ENCODE measurements at regions not wholly inside any gene's neighbourhood (a gene's known extent, or its start where the extent isn't known, plus 50 kb on each side); places are given as distances from the start of the nearest gene placed in this dataset.

GRCh38 chr2:155633887-155634570 lies 698.5 kb downstream of the NR4A2 start:
- no peaks in the 10 kb centered on the region for H3K36me3 Mint-ChIP-seq (ENCODE audit: low read depth, unreplicated experiment)
- TF ChIP-seq, protein P1, sequence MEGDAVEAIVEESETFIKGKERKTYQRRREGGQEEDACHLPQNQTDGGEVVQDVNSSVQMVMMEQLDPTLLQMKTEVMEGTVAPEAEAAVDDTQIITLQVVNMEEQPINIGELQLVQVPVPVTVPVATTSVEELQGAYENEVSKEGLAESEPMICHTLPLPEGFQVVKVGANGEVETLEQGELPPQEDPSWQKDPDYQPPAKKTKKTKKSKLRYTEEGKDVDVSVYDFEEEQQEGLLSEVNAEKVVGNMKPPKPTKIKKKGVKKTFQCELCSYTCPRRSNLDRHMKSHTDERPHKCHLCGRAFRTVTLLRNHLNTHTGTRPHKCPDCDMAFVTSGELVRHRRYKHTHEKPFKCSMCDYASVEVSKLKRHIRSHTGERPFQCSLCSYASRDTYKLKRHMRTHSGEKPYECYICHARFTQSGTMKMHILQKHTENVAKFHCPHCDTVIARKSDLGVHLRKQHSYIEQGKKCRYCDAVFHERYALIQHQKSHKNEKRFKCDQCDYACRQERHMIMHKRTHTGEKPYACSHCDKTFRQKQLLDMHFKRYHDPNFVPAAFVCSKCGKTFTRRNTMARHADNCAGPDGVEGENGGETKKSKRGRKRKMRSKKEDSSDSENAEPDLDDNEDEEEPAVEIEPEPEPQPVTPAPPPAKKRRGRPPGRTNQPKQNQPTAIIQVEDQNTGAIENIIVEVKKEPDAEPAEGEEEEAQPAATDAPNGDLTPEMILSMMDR (IDR thresholded peaks at IDR 0.05; ENCODE audit: insufficient read depth, low read depth, low read length) = no peak
- no peak for TF ChIP-seq EZH2 (IDR thresholded peaks at IDR 0.05; ENCODE audit: insufficient read depth, low read length)
- no peak for DNase-seq (ENCODE audit: low read depth)

GRCh38 chr2:155633060-155633839 lies 699.3 kb downstream of the NR4A2 start:
- TF ChIP-seq EZH2 (IDR thresholded peaks at IDR 0.05; ENCODE audit: insufficient read depth, low read length) = no peak
- TF ChIP-seq, protein P1 (IDR thresholded peaks at IDR 0.05; ENCODE audit: insufficient read depth, low read depth, low read length) = no peak
- Mint-ChIP-seq H3K4me3 (ENCODE audit: unreplicated experiment) (no peak overlapping the region), H3K36me3 (ENCODE audit: low read depth, unreplicated experiment) (no peaks in the 10 kb centered on the region), H3K9me3 (ENCODE audit: unreplicated experiment) (no peaks in the 10 kb centered on the region), H3K4me1 (ENCODE audit: low read depth, unreplicated experiment) (peaks cover 4% of the 10 kb centered on the region), H3K27ac (ENCODE audit: unreplicated experiment) (no peak overlapping the region), H3K27me3 (ENCODE audit: low read depth, unreplicated experiment) (no peaks in the 10 kb centered on the region)
- no peak overlapping the region for H3K9ac ChIP-seq (ENCODE audit: low read length)
- H4K20me1 ChIP-seq (ENCODE audit: insufficient read depth, low read length) = no peaks in the 10 kb centered on the region
- H3K4me1 ChIP-seq (ENCODE audit: insufficient read depth, low read length) = no peaks in the 10 kb centered on the region
- no peaks in the 10 kb centered on the region for H3K27me3 ChIP-seq (ENCODE audit: insufficient read depth, low read length)
- H3K79me2 ChIP-seq (ENCODE audit: insufficient read depth, low read length) = no peaks in the 10 kb centered on the region
- no peaks in the 10 kb centered on the region for H3K9me3 ChIP-seq (ENCODE audit: insufficient read depth, low read depth, low read length)
- no peak overlapping the region for H2AFZ ChIP-seq (ENCODE audit: low read depth, low read length)
- H3K4me3 ChIP-seq (ENCODE audit: insufficient read depth, low read depth, low read length) = no peak overlapping the region
- FAIRE-seq = no peak
- H3K36me3 ChIP-seq (ENCODE audit: insufficient read depth, low read length) = no peaks in the 10 kb centered on the region
- no peak for DNase-seq (ENCODE audit: low read depth)
- no peak overlapping the region for H3K27ac ChIP-seq (ENCODE audit: low read depth, low read length)
- no peak overlapping the region for H3K4me2 ChIP-seq (ENCODE audit: low read length)

More at GRCh38 chr2:155633887-155634570, 698.5 kb downstream of the NR4A2 start:
- Histone ChIP-seq H3K4me1 (ENCODE audit: insufficient read depth, low read length) (no peaks in the 10 kb centered on the region), H4K20me1 (ENCODE audit: insufficient read depth, low read length) (no peaks in the 10 kb centered on the region), H3K9ac (ENCODE audit: low read length) (no peak overlapping the region), H3K27ac (ENCODE audit: low read depth, low read length) (no peak overlapping the region), H3K9me3 (ENCODE audit: insufficient read depth, low read depth, low read length) (no peaks in the 10 kb centered on the region), H2AFZ (ENCODE audit: low read depth, low read length) (no peak overlapping the region), H3K27me3 (ENCODE audit: insufficient read depth, low read length) (no peaks in the 10 kb centered on the region), H3K36me3 (ENCODE audit: insufficient read depth, low read length) (no peaks in the 10 kb centered on the region), H3K4me3 (ENCODE audit: insufficient read depth, low read depth, low read length) (no peak overlapping the region), H3K79me2 (ENCODE audit: insufficient read depth, low read length) (no peaks in the 10 kb centered on the region), H3K4me2 (ENCODE audit: low read length) (no peak overlapping the region)
- no peak for FAIRE-seq
- H3K9me3 Mint-ChIP-seq (ENCODE audit: unreplicated experiment) = no peaks in the 10 kb centered on the region
- H3K4me1 Mint-ChIP-seq (ENCODE audit: low read depth, unreplicated experiment) = peaks cover 4% of the 10 kb centered on the region
- no peak overlapping the region for H3K27ac Mint-ChIP-seq (ENCODE audit: unreplicated experiment)
- H3K27me3 Mint-ChIP-seq (ENCODE audit: low read depth, unreplicated experiment) = no peaks in the 10 kb centered on the region
- H3K4me3 Mint-ChIP-seq (ENCODE audit: unreplicated experiment) = no peak overlapping the region

- no peaks in the 10 kb centered on the region for H3K9me3 ChIP-seq (ENCODE audit: insufficient read depth, low read depth, low read length)
- Mint-ChIP-seq H3K4me3 (ENCODE audit: unreplicated experiment) (no peak overlapping the region), H3K36me3 (ENCODE audit: low read depth, unreplicated experiment) (no peaks in the 10 kb centered on the region), H3K27ac (ENCODE audit: unreplicated experiment) (no peak overlapping the region), H3K9me3 (ENCODE audit: unreplicated experiment) (no peaks in the 10 kb centered on the region), H3K4me1 (ENCODE audit: low read depth, unreplicated experiment) (peaks cover 4% of the 10 kb centered on the region), H3K27me3 (ENCODE audit: low read depth, unreplicated experiment) (no peaks in the 10 kb centered on the region)
- H3K4me2 ChIP-seq (ENCODE audit: low read length) = no peak overlapping the region
- FAIRE-seq (no peak), DNase-seq (ENCODE audit: low read depth) (no peak)
- no peaks in the 10 kb centered on the region for H4K20me1 ChIP-seq (ENCODE audit: insufficient read depth, low read length)
- TF ChIP-seq, protein P1 (IDR thresholded peaks at IDR 0.05; ENCODE audit: insufficient read depth, low read depth, low read length) = no peak
- no peak for TF ChIP-seq EZH2 (IDR thresholded peaks at IDR 0.05; ENCODE audit: insufficient read depth, low read length)
- H3K27ac ChIP-seq (ENCODE audit: low read depth, low read length) = no peak overlapping the region
- H3K4me1 ChIP-seq (ENCODE audit: insufficient read depth, low read length) = no peaks in the 10 kb centered on the region
- H3K79me2 ChIP-seq (ENCODE audit: insufficient read depth, low read length) = no peaks in the 10 kb centered on the region
- H2AFZ ChIP-seq (ENCODE audit: low read depth, low read length) = no peak overlapping the region
- no peaks in the 10 kb centered on the region for H3K27me3 ChIP-seq (ENCODE audit: insufficient read depth, low read length)
- no peak overlapping the region for H3K9ac ChIP-seq (ENCODE audit: low read length)
- no peak overlapping the region for H3K4me3 ChIP-seq (ENCODE audit: insufficient read depth, low read depth, low read length)
- no peaks in the 10 kb centered on the region for H3K36me3 ChIP-seq (ENCODE audit: insufficient read depth, low read length)
Measured at GRCh38 chr2:155630760-155631159, 701.8 kb downstream of the NR4A2 start.

Data from astrocyte (in vitro differentiated cells and primary cell).